Activated naive CD4-positive, alpha-beta T cell treated with anti-CD3 and anti-CD28 coated beads, Interleukin-2, amount 50 U/mL, for 24 hours (primary cell): ENCODE measurements at regions not wholly inside any gene's neighbourhood (a gene's known extent, or its start where the extent isn't known, plus 50 kb on each side); places are given as distances from the start of the nearest gene placed in this dataset.

Experiments
- H3K27ac Mint-ChIP-seq: one replicate; pipeline ENCODE4 v1.8.0; 2021; ENCODE audit warnings: mild to moderate bottlenecking, mixed read lengths
- H3K27me3 Mint-ChIP-seq: one replicate; pipeline ENCODE4 v1.8.0; 2021; ENCODE audit warnings: mixed read lengths
- H3K36me3 Mint-ChIP-seq: one replicate; pipeline ENCODE4 v1.8.0; 2021; ENCODE audit warnings: mixed read lengths
- H3K4me1 Mint-ChIP-seq: one replicate; pipeline ENCODE4 v1.8.0; 2021; ENCODE audit warnings: mixed read lengths
- H3K4me3 Mint-ChIP-seq: one replicate; pipeline ENCODE4 v1.8.0; 2021; ENCODE audit warnings: mild to moderate bottlenecking, mixed read lengths
- H3K9me3 Mint-ChIP-seq: one replicate; pipeline ENCODE4 v1.8.0; 2021; ENCODE audit warnings: mixed read lengths

DNA sequence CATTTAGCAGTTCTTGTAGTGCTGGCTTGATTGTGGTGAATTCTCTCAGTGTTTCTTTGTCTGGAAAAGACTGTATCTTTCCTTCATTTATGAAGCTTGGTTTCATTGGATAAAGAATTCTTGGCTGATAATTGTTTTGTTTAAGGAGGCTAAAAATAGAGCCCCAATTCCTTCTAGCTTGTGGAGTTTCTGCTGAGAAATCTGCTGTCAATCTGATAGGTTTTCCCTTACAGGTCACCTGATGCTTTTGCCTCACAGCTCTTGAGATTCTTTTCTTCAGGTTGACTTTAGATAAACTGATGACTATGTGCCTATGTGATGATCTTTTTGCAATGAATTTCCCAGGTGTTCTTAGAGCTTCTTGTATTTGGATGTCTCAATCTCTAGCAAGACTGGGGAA lies 1508.5 kb upstream of the FLRT2 start:
- H3K9me3 Mint-ChIP-seq, result peaks cover 21% of the 10 kb centered on the region
- no peaks in the 10 kb centered on the region for H3K4me1 Mint-ChIP-seq
- no peaks in the 10 kb centered on the region for H3K36me3 Mint-ChIP-seq
- H3K4me3 Mint-ChIP-seq, result no peak overlapping the region
- no peaks in the 10 kb centered on the region for H3K27me3 Mint-ChIP-seq
- no peak overlapping the region for H3K27ac Mint-ChIP-seq

DNA sequence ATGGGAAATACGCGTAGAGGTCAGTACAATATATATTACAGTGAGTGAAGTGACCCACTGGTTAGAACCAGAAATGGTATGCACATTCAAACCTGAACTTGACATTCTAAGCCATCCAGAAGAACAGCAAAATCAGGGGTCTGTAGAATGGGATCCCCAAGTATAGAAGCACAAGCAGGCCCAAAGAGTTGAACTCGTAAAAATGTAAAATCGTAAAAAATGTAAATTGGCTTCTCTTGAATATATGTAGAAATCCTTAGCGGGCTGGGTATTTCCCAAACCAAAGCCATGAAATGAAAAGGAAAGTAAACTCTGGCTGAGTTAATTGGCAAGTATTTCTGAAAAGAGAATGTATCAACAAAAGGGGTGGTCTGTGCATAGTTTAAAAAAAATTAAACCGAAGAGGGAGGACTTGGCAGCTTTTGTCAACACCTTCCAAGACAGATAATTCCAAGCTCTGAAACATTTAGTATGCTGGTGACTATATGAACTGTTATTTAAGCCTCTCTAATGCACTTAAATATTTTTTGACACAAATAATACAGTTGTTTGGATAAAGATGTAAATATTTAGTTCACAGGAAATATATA lies 1505.6 kb upstream of the FLRT2 start:
- H3K27me3 Mint-ChIP-seq, result no peaks in the 10 kb centered on the region
- peaks cover 21% of the 10 kb centered on the region for H3K9me3 Mint-ChIP-seq
- no peak overlapping the region for H3K27ac Mint-ChIP-seq
- no peaks in the 10 kb centered on the region for H3K4me1 Mint-ChIP-seq
- H3K4me3 Mint-ChIP-seq, result no peak overlapping the region
- no peaks in the 10 kb centered on the region for H3K36me3 Mint-ChIP-seq

DNA sequence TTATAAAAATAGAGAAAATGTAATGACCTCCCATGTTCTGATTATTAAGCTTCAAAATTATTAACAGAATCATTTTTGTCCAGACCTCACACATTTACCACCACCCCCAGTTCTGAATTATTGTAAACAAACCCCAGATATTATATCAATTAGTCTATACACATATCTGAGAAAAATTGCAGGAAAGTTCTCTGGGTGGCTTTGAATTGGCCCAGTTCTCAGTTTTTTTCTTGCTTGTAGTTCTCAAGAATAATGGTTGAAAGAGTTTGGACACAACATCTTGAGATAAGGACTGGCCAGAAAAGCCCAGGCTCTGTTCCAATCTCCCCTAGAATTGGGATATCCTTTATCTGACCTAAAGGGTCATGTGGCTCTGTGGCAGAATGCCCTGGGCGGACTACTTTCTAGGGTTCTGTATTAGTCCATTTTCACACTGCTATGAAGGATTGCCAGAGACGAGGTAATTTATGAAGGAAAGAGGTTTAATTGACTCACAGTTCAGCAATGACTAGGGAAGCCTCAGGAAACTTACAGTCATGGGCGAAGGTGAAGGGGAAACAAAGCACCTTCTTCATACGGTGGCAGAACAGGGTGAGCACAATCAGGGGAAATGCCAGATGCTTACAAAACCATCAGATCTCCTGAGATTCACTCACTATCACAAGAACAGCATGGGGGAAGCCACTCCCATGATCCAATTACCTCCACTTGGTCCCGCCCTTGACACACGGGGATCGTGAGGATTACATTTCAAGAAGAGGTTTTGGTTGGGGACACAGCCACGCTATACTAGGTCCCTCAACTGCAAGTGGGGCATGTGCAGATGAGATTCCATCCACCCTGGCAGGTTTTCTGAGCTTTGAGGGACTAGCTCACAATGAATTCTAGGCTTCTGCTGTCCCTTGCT lies 1504.6 kb upstream of the FLRT2 start:
- no peaks in the 10 kb centered on the region for H3K4me1 Mint-ChIP-seq
- no peak overlapping the region for H3K27ac Mint-ChIP-seq
- H3K4me3 Mint-ChIP-seq, result no peak overlapping the region
- H3K9me3 Mint-ChIP-seq, result peaks cover 21% of the 10 kb centered on the region
- no peaks in the 10 kb centered on the region for H3K36me3 Mint-ChIP-seq
- H3K27me3 Mint-ChIP-seq, result no peaks in the 10 kb centered on the region

DNA sequence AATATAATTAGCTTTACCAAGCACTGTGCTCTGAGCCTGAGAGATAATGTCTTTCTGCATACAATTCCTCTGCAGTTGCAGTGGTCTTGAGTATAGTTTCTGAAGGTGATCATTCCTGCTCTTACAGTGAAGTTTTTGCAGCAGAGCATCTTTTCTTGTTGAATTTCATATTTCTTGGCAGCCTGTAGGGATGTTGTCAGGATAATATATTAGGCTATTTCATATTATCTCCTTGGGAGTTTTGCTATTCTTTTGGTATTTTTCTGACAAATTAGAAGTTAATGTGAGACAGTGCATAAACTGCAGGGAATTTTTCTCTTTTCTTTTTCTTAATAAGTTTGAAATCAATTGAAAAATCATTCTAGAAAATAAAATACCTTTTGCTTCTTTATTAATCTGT lies 1502.6 kb upstream of the FLRT2 start:
- Mint-ChIP-seq H3K27ac (no peak overlapping the region), H3K36me3 (no peaks in the 10 kb centered on the region), H3K9me3 (peaks cover 17% of the 10 kb centered on the region), H3K27me3 (no peaks in the 10 kb centered on the region), H3K4me3 (no peak overlapping the region), H3K4me1 (no peaks in the 10 kb centered on the region)

DNA sequence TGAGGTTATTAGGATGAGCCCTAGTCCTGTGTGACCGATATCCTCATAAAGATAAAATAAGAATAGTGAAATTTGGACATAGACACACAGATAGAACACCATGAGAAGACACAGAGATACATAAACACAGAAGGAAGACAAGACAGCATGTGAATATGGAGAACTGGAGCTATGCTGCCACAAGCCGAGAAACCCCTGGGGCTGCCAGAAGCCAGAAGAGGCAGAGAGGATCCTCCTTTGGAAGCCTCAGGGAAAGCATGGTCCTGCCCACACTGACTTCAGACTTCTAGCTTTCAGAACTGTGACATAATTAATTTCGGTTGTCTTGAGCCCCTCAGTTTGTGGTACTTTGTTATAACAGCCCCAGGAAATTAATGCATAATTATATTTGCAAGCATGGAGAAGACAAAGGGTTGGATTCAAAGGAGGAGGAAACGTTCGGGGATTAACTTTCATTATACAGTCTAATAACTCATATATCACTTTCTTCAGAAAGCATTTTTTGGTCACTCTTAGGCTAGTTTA lies 1501.8 kb upstream of the FLRT2 start:
- Mint-ChIP-seq H3K36me3 (no peaks in the 10 kb centered on the region), H3K4me1 (no peaks in the 10 kb centered on the region), H3K4me3 (no peak overlapping the region), H3K9me3 (peaks cover 11% of the 10 kb centered on the region), H3K27ac (no peak overlapping the region), H3K27me3 (no peaks in the 10 kb centered on the region)

DNA sequence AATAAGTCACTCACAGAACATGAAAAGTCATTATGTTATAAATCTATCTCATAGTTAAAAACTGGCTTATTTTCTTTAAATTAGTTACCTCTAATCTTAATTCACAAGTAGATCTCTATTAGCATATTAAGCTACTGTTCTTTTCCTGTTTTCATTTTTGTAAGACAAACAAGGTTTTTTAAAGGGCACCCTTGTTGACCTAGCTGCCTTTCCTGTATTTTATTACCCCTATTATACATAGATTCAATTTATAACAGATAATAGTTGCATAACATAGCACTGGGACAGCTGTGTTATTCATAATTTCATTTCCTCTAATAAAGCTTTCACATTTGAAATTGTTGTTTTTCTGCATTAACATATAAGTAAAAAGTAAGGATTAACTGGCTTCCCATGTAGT lies 1500.7 kb upstream of the FLRT2 start:
- Mint-ChIP-seq H3K4me1 (no peaks in the 10 kb centered on the region), H3K27ac (no peak overlapping the region)

DNA sequence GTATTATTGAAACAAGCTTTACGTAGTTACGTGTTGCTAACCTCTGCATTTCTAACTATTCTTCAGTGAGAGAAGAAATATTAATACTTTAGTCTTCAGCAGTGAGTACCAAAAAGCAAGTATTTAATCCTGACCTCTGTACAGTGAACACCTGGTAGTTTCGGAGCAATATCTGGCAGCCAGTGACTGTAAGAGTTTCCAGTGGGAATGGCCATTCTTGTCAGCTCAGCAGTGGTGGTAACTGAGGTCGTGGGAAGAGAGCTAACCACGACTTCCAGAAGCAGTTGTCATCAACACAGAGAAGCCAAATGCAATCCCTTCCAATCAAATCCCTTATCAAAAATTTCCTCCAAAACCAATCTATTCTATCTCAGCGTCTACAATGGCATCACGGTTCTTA lies 1500.2 kb upstream of the FLRT2 start:
- Mint-ChIP-seq H3K27ac (no peak overlapping the region), H3K27me3 (no peaks in the 10 kb centered on the region), H3K9me3 (no peaks in the 10 kb centered on the region), H3K4me1 (no peaks in the 10 kb centered on the region), H3K4me3 (no peak overlapping the region), H3K36me3 (no peaks in the 10 kb centered on the region)

More for the DNA sequence above, 1500.7 kb upstream of the FLRT2 start:
- Mint-ChIP-seq H3K9me3 (peaks cover under 1% of the 10 kb centered on the region), H3K27me3 (no peaks in the 10 kb centered on the region), H3K36me3 (no peaks in the 10 kb centered on the region), H3K4me3 (no peak overlapping the region)

DNA sequence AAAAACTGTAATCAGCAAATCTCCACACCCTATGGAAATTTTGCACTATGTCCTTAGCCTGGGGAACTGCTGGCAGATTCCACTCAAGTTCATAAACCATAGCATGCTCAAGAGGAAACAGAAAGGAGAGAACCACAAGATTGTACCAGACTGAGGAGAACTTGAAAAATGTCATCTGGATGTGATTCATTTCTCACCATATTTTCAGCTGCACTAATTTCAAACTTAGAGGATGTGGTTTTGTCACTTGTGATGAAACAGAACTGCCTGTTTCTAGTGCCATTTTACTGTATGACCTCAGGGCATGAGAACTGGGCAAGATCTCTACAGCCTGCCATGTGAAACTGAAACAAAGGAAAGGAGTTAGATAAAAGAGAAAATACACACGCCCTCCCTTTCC lies 1493.1 kb upstream of the FLRT2 start:
- Mint-ChIP-seq H3K4me3 (no peak overlapping the region), H3K36me3 (no peaks in the 10 kb centered on the region), H3K4me1 (no peaks in the 10 kb centered on the region), H3K27me3 (no peaks in the 10 kb centered on the region), H3K9me3 (no peaks in the 10 kb centered on the region), H3K27ac (no peak overlapping the region)

DNA sequence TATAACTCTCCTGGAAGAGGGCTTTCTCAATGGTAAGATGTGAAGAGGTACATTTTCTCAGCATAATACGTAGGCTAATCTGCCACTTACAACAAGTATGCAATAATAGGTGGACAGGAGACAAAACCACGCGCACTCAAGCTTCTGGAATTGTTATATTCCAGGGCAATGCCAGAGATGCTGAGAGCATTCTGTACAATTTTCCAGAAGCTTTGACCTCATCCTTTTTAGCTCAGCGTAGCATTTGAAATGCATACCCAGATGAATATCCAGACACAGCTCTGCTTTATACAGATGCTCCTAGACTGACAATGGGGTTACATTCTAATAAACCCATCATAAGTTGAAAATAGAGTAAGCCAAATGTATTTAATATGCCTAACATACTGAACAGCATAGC lies 1492.4 kb upstream of the FLRT2 start:
- Mint-ChIP-seq H3K4me1 (no peaks in the 10 kb centered on the region), H3K4me3 (no peak overlapping the region), H3K27me3 (no peaks in the 10 kb centered on the region)

DNA sequence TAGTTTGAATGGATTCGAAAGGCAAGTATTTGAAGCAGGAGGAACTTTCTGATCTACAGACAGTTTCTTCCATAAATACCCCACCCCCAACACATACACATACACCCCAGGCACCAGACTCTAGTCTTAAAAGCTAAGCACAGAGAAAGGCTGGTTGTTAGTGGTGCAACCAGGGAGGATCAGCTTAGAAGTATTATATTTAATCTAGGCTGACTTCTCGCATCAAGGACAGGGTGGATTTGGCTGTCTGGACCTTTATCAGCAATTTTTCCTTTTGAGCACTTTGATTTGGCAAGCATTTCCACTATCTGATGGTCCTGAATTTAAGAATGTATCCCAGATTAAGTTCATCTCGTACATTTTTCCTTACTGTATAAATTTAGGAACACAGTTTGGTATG lies 1489.8 kb upstream of the FLRT2 start:
- no peak overlapping the region for H3K27ac Mint-ChIP-seq
- H3K36me3 Mint-ChIP-seq, result no peaks in the 10 kb centered on the region
- H3K4me3 Mint-ChIP-seq, result no peak overlapping the region
- H3K9me3 Mint-ChIP-seq, result no peaks in the 10 kb centered on the region
- H3K27me3 Mint-ChIP-seq, result no peaks in the 10 kb centered on the region
- H3K4me1 Mint-ChIP-seq, result no peaks in the 10 kb centered on the region

More for the DNA sequence above, 1492.4 kb upstream of the FLRT2 start:
- H3K9me3 Mint-ChIP-seq, result no peaks in the 10 kb centered on the region
- no peak overlapping the region for H3K27ac Mint-ChIP-seq
- no peaks in the 10 kb centered on the region for H3K36me3 Mint-ChIP-seq

DNA sequence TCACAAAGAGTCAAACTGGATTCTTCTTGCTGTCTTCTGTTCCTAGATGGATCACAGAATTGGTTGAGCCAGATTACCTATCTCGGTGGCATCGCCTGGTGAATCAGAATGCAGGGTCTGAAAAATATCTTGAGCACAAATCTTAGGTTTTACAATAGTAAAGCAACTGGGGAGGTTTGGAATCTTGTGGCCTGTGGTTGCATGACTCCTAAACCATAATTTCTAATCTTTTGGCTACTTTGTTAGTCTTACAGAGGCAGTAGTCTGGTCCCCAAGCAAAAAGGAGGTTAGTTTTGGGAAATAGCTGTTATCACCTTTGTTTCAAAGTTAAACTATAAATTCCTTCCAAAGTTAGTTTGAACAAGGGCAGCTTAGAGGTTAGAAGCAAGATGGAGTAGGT lies 1488.5 kb upstream of the FLRT2 start:
- H3K27ac Mint-ChIP-seq, result no peak overlapping the region
- H3K4me1 Mint-ChIP-seq, result no peaks in the 10 kb centered on the region
- H3K9me3 Mint-ChIP-seq, result no peaks in the 10 kb centered on the region
- no peaks in the 10 kb centered on the region for H3K27me3 Mint-ChIP-seq
- H3K4me3 Mint-ChIP-seq, result no peak overlapping the region
- no peaks in the 10 kb centered on the region for H3K36me3 Mint-ChIP-seq

DNA sequence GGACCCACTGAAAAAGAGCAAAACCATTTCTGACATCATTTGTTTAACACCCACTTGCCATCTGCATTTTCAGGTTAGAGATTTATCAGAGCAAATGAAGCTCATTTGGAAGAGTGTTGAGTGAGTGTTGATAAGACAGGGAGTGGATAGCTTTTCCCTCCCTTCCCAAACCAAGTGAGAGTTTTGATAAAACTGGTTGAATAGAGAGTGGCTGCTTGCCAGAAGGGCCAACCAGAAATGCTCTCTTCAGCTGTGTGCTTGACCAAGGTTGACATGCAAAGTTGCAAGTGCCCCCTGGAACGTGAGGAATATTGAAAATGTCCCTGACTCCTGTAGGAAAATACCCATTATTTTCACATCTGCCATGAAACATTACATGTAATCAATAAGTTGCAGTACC lies 1487.0 kb upstream of the FLRT2 start:
- Mint-ChIP-seq H3K27me3 (no peaks in the 10 kb centered on the region), H3K9me3 (no peaks in the 10 kb centered on the region), H3K36me3 (no peaks in the 10 kb centered on the region), H3K27ac (no peak overlapping the region), H3K4me3 (no peak overlapping the region), H3K4me1 (no peaks in the 10 kb centered on the region)

DNA sequence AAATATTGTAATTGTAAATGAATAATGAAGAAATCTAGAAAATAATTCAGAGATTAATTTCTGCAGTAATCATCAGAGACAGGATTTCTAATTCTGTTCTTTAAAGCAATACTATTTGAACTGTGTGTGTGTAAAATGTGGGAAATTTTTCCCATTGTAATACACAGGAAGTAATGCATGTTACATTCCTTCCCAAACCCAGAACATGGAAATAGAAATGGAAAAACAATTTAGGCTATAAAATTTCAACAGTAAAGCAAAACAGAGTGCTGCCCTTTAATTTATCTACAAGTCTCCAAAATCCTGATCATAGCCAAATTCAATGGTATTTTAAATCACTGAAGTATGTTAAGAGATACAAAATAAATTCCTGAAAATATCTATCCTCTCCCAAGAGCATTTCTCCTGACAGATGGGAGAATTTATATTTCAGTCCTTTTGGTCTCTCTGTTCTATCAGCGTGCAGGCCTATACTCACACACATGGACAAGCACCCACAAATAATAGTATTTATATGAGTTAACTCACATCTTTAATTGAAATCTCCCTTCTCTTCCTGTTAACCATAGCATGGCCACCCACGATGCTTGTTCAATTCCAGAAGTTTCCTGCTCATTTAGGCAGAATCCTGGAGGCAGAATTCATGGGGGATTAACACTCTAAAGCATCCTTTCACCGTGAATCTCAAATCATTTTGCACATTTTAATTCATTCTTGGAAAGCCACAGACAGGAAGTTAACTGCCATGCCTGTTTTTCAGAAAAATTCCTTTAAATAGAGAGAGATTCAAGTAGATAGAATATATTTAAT lies 1465.4 kb upstream of the FLRT2 start:
- Mint-ChIP-seq H3K27me3 (no peaks in the 10 kb centered on the region), H3K4me1 (no peaks in the 10 kb centered on the region), H3K27ac (no peak overlapping the region), H3K9me3 (peaks cover 10% of the 10 kb centered on the region), H3K4me3 (no peak overlapping the region), H3K36me3 (no peaks in the 10 kb centered on the region)

DNA sequence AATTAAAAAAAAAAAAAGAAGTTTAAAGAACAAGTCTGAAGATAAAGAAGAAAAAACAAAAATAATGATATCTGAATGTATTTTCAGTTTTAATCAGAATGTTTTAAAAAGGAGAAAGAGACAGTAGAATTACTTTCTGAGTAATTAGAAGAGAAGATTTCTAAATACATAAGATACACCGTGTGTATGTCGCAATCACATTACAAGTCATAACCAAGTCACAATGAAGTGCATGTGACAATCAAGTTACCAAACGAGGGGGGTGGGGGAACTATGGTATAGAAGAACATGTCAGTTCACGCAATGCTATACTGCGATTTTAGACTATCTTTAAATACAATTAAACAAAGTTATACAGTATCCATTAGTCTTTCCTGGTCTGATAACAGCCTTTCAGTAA lies 1464.1 kb upstream of the FLRT2 start:
- Mint-ChIP-seq H3K4me1 (no peaks in the 10 kb centered on the region), H3K27me3 (no peaks in the 10 kb centered on the region), H3K36me3 (no peaks in the 10 kb centered on the region), H3K9me3 (peaks cover 10% of the 10 kb centered on the region), H3K27ac (no peak overlapping the region), H3K4me3 (no peak overlapping the region)

DNA sequence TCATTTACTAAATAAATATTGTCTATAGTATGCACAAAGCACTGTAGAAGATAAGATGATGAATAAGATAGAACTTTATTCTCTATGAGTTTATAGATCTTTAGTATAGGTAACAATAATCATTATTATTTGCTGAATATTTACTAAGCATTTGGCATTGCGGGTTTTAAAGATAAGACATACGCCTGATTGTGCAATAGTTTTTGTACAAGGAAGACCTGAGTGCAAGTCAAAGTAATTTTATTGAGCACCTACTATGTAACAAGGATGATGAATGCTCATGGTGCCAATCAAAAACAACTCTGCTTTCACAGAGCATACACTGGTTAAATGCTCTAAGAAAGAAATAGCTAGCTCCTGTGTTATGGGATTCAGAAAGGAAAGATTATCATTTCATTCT lies 1461.7 kb upstream of the FLRT2 start:
- H3K4me3 Mint-ChIP-seq, result no peak overlapping the region
- no peaks in the 10 kb centered on the region for H3K4me1 Mint-ChIP-seq
- H3K27me3 Mint-ChIP-seq, result no peaks in the 10 kb centered on the region
- peaks cover 10% of the 10 kb centered on the region for H3K9me3 Mint-ChIP-seq
- no peaks in the 10 kb centered on the region for H3K36me3 Mint-ChIP-seq
- no peak overlapping the region for H3K27ac Mint-ChIP-seq

DNA sequence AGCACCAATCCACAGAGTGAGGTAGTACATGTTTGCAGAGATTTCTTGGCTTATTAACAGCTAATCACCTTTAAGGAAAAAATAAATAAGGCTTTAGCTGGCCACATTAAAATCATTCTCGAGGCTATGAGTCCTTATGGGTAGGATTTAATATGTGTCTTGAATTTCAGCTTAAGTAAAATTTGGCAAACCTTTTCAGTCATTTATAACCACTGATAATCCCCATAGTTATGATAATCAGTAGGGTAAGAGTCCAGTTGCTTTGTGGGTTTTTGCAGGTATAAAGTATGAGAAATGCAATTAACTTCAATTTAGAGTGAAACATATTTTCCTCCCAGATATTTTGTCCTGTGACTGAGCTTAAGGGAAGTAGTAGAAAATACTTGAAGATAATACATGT lies 1458.9 kb upstream of the FLRT2 start:
- Mint-ChIP-seq H3K27ac (no peak overlapping the region), H3K4me3 (no peak overlapping the region), H3K9me3 (peaks cover 6% of the 10 kb centered on the region), H3K4me1 (no peaks in the 10 kb centered on the region), H3K27me3 (no peaks in the 10 kb centered on the region), H3K36me3 (no peaks in the 10 kb centered on the region)
